HUES48 (cell line): ENCODE measurements at regions not wholly inside any gene's neighbourhood (a gene's known extent, or its start where the extent isn't known, plus 50 kb on each side); places are given as distances from the start of the nearest gene placed in this dataset.
"Not testable (repeated sequence)": the region's sequence is repeated elsewhere in the genome, so short reads cannot be mapped to it uniquely, and the experiment has no call there.

Source experiments
- H3K27ac ChIP-seq: one replicate; pipeline ENCODE4 v1.7.0; 2013; ENCODE audit warnings: low read depth, low read length, inconsistent platforms
- H3K27me3 ChIP-seq: 2 replicates; pipeline ENCODE4 v1.6.1; 2013; ENCODE audit warnings: mild to moderate bottlenecking, low read length; ENCODE audit not compliant: control insufficient read depth, insufficient read depth
- H3K36me3 ChIP-seq: 2 replicates; pipeline ENCODE4 v1.6.1; 2013; ENCODE audit warnings: low read length; ENCODE audit not compliant: control insufficient read depth, insufficient read depth
- H3K4me1 ChIP-seq: 2 replicates; pipeline ENCODE4 v1.6.1; 2013; ENCODE audit warnings: mild to moderate bottlenecking, low read length; ENCODE audit not compliant: control insufficient read depth, insufficient read depth
- H3K4me3 ChIP-seq: 2 replicates; pipeline ENCODE4 v1.5.1; 2013; ENCODE audit warnings: mild to moderate bottlenecking, low read depth, low read length
- H3K9ac ChIP-seq: 2 replicates; pipeline ENCODE4 v1.6.1; 2013; ENCODE audit warnings: mild to moderate bottlenecking, low read depth, low read length, moderate library complexity
- H3K9me3 ChIP-seq: 2 replicates; pipeline ENCODE4 v1.6.1; 2013; ENCODE audit warnings: low read length; ENCODE audit not compliant: control insufficient read depth, insufficient read depth

- H3K4me1 ChIP-seq: no peaks in the 10 kb centered on the region
- no peaks in the 10 kb centered on the region for H3K36me3 ChIP-seq
- no peaks in the 10 kb centered on the region for H3K27me3 ChIP-seq
- no peak overlapping the region for H3K9ac ChIP-seq
- H3K27ac ChIP-seq: no peak overlapping the region
- H3K4me3 ChIP-seq: no peak overlapping the region
- peaks cover 49% of the 10 kb centered on the region for H3K9me3 ChIP-seq
Measured at GRCh38 chr16:63787014-63787413, 1334.8 kb downstream of the CDH11 start.

- H3K9ac ChIP-seq: no peak overlapping the region
- H3K27ac ChIP-seq: no peak overlapping the region
- H3K9me3 ChIP-seq: peaks cover 49% of the 10 kb centered on the region
- no peak overlapping the region for H3K4me3 ChIP-seq
- no peaks in the 10 kb centered on the region for H3K36me3 ChIP-seq
- no peaks in the 10 kb centered on the region for H3K4me1 ChIP-seq
- H3K27me3 ChIP-seq: no peaks in the 10 kb centered on the region
Measured at GRCh38 chr16:63785170-63785569, 1336.7 kb downstream of the CDH11 start.

- no peaks in the 10 kb centered on the region for H3K9me3 ChIP-seq
- H3K36me3 ChIP-seq: no peaks in the 10 kb centered on the region
- no peak overlapping the region for H3K9ac ChIP-seq
- H3K27ac ChIP-seq: no peak overlapping the region
- no peak overlapping the region for H3K4me3 ChIP-seq
- no peaks in the 10 kb centered on the region for H3K27me3 ChIP-seq
- no peaks in the 10 kb centered on the region for H3K4me1 ChIP-seq
Measured at GRCh38 chr16:63776437-63776836, 1345.4 kb downstream of the CDH11 start.

- Histone ChIP-seq H3K9me3 (no peaks in the 10 kb centered on the region), H3K9ac (no peak overlapping the region), H3K27ac (no peak overlapping the region), H3K36me3 (no peaks in the 10 kb centered on the region), H3K27me3 (no peaks in the 10 kb centered on the region), H3K4me3 (no peak overlapping the region), H3K4me1 (no peaks in the 10 kb centered on the region)
Measured at GRCh38 chr16:63776034-63776433, 1345.8 kb downstream of the CDH11 start.

DNA sequence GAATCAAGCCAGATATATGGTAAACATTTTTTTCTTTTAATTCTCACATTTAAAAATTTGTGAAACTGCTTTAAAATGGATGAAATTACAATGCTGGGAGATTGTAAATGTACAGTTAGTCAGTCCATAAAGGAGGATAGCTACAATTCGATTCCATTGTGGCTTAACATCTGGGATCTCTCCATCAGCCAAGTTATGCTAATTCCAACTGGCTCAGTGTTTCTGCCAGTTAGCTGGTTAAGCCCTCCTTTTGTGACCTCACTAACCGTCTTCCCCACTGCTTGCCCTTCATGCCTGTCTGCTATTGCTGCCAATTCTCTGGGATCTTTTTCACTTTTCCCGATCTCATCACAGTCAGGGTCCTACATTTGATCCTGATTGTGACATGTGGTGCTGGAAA is 1347.6 kb downstream of the CDH11 start:
- Histone ChIP-seq H3K27ac (no peak overlapping the region), H3K4me1 (no peaks in the 10 kb centered on the region), H3K36me3 (no peaks in the 10 kb centered on the region), H3K9ac (no peak overlapping the region), H3K9me3 (no peaks in the 10 kb centered on the region), H3K27me3 (no peaks in the 10 kb centered on the region), H3K4me3 (no peak overlapping the region)

- Histone ChIP-seq H3K36me3 (no peaks in the 10 kb centered on the region), H3K27ac (no peak overlapping the region), H3K4me1 (no peaks in the 10 kb centered on the region), H3K27me3 (no peaks in the 10 kb centered on the region), H3K9ac (no peak overlapping the region), H3K4me3 (no peak overlapping the region), H3K9me3 (no peaks in the 10 kb centered on the region)
Measured at GRCh38 chr16:63769211-63769610, 1352.7 kb downstream of the CDH11 start.

DNA sequence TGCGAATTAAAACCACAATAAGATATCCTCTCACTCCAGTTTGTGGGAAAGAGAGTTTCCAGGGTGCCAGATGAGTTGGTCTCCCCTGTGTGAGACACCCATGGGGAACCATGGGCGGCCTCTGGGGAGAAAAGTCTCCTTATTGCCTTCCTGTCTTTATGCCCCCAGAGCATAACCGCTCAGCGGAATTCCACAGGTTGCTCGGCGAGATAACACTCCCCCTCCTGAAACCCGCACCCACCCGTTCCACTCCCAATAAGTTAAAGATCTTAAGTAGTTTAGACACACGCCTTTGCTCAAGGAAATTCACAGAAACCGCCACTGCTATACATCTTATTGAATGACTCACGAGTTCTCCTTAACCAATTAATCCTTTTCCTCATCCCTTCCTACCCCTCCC is 1361.6 kb downstream of the CDH11 start:
- H3K36me3 ChIP-seq, H3K27ac ChIP-seq, H3K9ac ChIP-seq, H3K4me1 ChIP-seq, H3K4me3 ChIP-seq, H3K27me3 ChIP-seq, H3K9me3 ChIP-seq: not testable (repeated sequence)

DNA sequence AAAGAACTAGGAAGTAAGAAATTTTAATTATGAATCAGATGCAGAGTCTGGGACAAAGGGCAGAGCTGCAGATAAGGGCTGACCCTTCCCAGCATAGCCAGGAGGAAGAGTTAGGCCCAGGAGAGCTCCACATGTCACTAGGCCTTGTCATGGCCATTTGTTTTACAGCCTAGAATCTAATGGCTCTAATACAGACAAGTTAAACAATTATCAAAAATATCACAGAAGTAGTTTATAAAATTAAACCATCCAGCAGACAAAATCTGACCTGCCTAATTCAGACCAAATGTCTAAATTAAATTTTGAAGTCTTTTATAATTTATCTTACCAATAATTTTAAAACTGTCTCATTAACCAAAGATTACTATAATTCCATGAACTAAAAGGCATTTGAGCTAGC is 1369.5 kb downstream of the CDH11 start:
- Histone ChIP-seq H3K27ac (no peak overlapping the region), H3K9ac (no peak overlapping the region), H3K36me3 (no peaks in the 10 kb centered on the region), H3K4me1 (peaks cover 21% of the 10 kb centered on the region), H3K4me3 (no peak overlapping the region), H3K27me3 (no peaks in the 10 kb centered on the region), H3K9me3 (no peaks in the 10 kb centered on the region)

GRCh38 chr16:63749276-63749675 is 1372.6 kb downstream of the CDH11 start:
- Histone ChIP-seq H3K4me1 (peaks cover 11% of the 10 kb centered on the region), H3K36me3 (no peaks in the 10 kb centered on the region), H3K9ac (no peak overlapping the region), H3K27me3 (no peaks in the 10 kb centered on the region), H3K27ac (no peak overlapping the region), H3K4me3 (no peak overlapping the region), H3K9me3 (no peaks in the 10 kb centered on the region)

DNA sequence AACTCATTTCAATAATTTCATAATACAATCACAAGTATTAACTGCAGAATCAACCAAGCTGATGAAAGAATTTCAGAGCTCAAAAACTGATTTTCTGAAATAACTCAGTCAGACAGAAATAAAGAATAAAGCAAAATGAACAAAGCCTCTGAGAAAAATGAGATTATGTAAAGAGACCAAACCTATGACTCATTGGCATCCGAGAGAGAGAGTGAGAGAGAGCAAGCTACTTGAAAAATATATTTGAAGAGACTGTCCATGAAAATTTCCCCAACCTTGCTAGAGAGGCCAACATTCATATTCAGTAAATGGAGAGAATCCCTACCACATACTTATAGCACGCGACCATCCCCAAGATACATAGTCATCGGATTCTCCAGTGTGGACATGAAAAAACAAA is 1376.4 kb downstream of the CDH11 start:
- Histone ChIP-seq H3K4me3 (no peak overlapping the region), H3K9me3 (no peaks in the 10 kb centered on the region), H3K27me3 (no peaks in the 10 kb centered on the region), H3K4me1 (no peaks in the 10 kb centered on the region), H3K27ac (no peak overlapping the region), H3K36me3 (no peaks in the 10 kb centered on the region), H3K9ac (no peak overlapping the region)

- H3K9ac ChIP-seq: no peak overlapping the region
- no peak overlapping the region for H3K27ac ChIP-seq
- no peaks in the 10 kb centered on the region for H3K27me3 ChIP-seq
- no peak overlapping the region for H3K4me3 ChIP-seq
- H3K4me1 ChIP-seq: no peaks in the 10 kb centered on the region
- no peaks in the 10 kb centered on the region for H3K9me3 ChIP-seq
- no peaks in the 10 kb centered on the region for H3K36me3 ChIP-seq
Measured at GRCh38 chr16:63744077-63744874, 1377.6 kb downstream of the CDH11 start.
